Smooth muscle cell (in vitro differentiated cells): ENCODE measurements at regions not wholly inside any gene's neighbourhood (a gene's known extent, or its start where the extent isn't known, plus 50 kb on each side); places are given as distances from the start of the nearest gene placed in this dataset.
"Not testable (repeated sequence)": the region's sequence is repeated elsewhere in the genome, so short reads cannot be mapped to it uniquely, and the experiment has no call there.

Source experiments
- DNase-seq: peaks from one replicate; lab custom pipeline; 2025; ENCODE audit not compliant: unreplicated experiment; lab: John Stamatoyannopoulos, UW
- H2AFZ ChIP-seq: fragments of 200-600 bp; sonication (generic); 2 replicates; pipeline ENCODE4 v1.6.0; 2016; ENCODE audit warnings: antibody characterized with exemption, low read depth, mild to moderate bottlenecking
- H3F3A ChIP-seq: fragments of 200-600 bp; sonication (generic); 2 replicates; pipeline ENCODE4 v1.6.0; 2017; ENCODE audit warnings: antibody characterized with exemption, low read depth
- H3K27ac ChIP-seq: fragments of 200-600 bp; sonication (generic); 2 replicates; pipeline ENCODE4 v1.5.1; 2016; ENCODE audit warnings: low read depth, mild to moderate bottlenecking
- H3K27me3 ChIP-seq: fragments of 200-600 bp; sonication (generic); 2 replicates; pipeline ENCODE4 v1.6.1; 2016; ENCODE audit warnings: low read depth, mild to moderate bottlenecking
- H3K36me3 ChIP-seq: fragments of 200-600 bp; sonication (generic); 2 replicates; pipeline ENCODE4 v1.5.1; 2016; ENCODE audit warnings: low read depth
- H3K4me1 ChIP-seq: fragments of 200-600 bp; sonication (generic); 2 replicates; pipeline ENCODE4 v1.5.1; 2016; ENCODE audit warnings: low read depth
- H3K4me2 ChIP-seq: fragments of 200-600 bp; sonication (generic); 2 replicates; pipeline ENCODE4 v1.6.0; 2016; ENCODE audit warnings: mild to moderate bottlenecking
- H3K4me3 ChIP-seq: fragments of 200-600 bp; sonication (generic); 2 replicates; pipeline ENCODE4 v1.5.1; 2016; ENCODE audit warnings: mild to moderate bottlenecking
- H3K79me2 ChIP-seq: fragments of 200-600 bp; sonication (generic); 2 replicates; pipeline ENCODE4 v1.6.0; 2016; ENCODE audit warnings: low read depth, mild to moderate bottlenecking
- H3K9ac ChIP-seq: fragments of 200-600 bp; sonication (generic); 2 replicates; pipeline ENCODE4 v1.6.0; 2016; ENCODE audit warnings: low read depth
- H3K9me3 ChIP-seq: fragments of 200-600 bp; sonication (generic); replicated peaks from 2 replicates; pipeline ENCODE4 v1.5.1; 2016; ENCODE audit warnings: low read depth
- H4K20me1 ChIP-seq: fragments of 200-600 bp; sonication (generic); 2 replicates; pipeline ENCODE4 v1.6.0; 2016; ENCODE audit warnings: low read depth
- CTCF ChIP-seq: fragments of 200-600 bp; sonication (generic); IDR thresholded peaks from 2 replicates; pipeline ENCODE4 v1.5.1; 2017; ENCODE audit warnings: borderline replicate concordance, mild to moderate bottlenecking, antibody characterized with exemption; ENCODE audit not compliant: insufficient read depth, poor library complexity, severe bottlenecking
- WGBS: methylation state at CpG from one replicate; pipeline ENCODE4 v1.1.7; 2016; ENCODE audit warnings: low lambda C conversion rate; 5-methylcytosine and 5-hydroxymethylcytosine counted together

GRCh38 chr3:34676436-34676835, 878.0 kb downstream of the PDCD6IP start:
- DNase-seq, result no peak
- TF ChIP-seq CTCF, result no peak
- no peak overlapping the region for H3K9ac ChIP-seq

GRCh38 chr3:34678575-34678974, 880.1 kb downstream of the PDCD6IP start:
- Histone ChIP-seq H3K9ac (no peak overlapping the region), H2AFZ (no peak overlapping the region), H3K27me3 (no peaks in the 10 kb centered on the region), H3K4me1 (no peaks in the 10 kb centered on the region), H3F3A (no peaks in the 10 kb centered on the region), H3K27ac (no peak overlapping the region), H3K79me2 (no peaks in the 10 kb centered on the region), H4K20me1 (no peaks in the 10 kb centered on the region), H3K4me2 (no peak overlapping the region), H3K36me3 (no peaks in the 10 kb centered on the region), H3K9me3 (no peaks in the 10 kb centered on the region), H3K4me3 (no peak overlapping the region)
- TF ChIP-seq CTCF, result no peak
- no peak for DNase-seq

More at GRCh38 chr3:34676436-34676835, 878.0 kb downstream of the PDCD6IP start:
- Histone ChIP-seq H3K27ac (no peak overlapping the region), H3F3A (no peaks in the 10 kb centered on the region), H3K4me2 (no peak overlapping the region), H2AFZ (no peak overlapping the region), H3K9me3 (no peaks in the 10 kb centered on the region), H3K4me3 (no peak overlapping the region), H4K20me1 (no peaks in the 10 kb centered on the region), H3K4me1 (no peaks in the 10 kb centered on the region), H3K27me3 (no peaks in the 10 kb centered on the region), H3K79me2 (no peaks in the 10 kb centered on the region), H3K36me3 (no peaks in the 10 kb centered on the region)
- WGBS, result 77% methylated on average over 3 of the region's 3 CpGs

GRCh38 chr3:34679055-34679454, 880.6 kb downstream of the PDCD6IP start:
- not testable (repeated sequence) for H3K79me2 ChIP-seq

GRCh38 chr3:34683851-34684250, 885.4 kb downstream of the PDCD6IP start:
- Histone ChIP-seq H3K4me2 (no peak overlapping the region), H3K36me3 (no peaks in the 10 kb centered on the region), H4K20me1 (no peaks in the 10 kb centered on the region), H3K4me3 (no peak overlapping the region), H3K27ac (no peak overlapping the region), H3K9ac (no peak overlapping the region), H3K27me3 (no peaks in the 10 kb centered on the region), H3K9me3 (no peaks in the 10 kb centered on the region), H3K79me2 (no peaks in the 10 kb centered on the region), H3K4me1 (no peaks in the 10 kb centered on the region), H2AFZ (no peak overlapping the region), H3F3A (no peaks in the 10 kb centered on the region)
- peak; percentile 7 for DNase-seq
- TF ChIP-seq CTCF, result peak; percentile 73
- 39% methylated on average over 4 of the region's 4 CpGs for WGBS

More at GRCh38 chr3:34679055-34679454, 880.6 kb downstream of the PDCD6IP start:
- H3K27me3 ChIP-seq, H3F3A ChIP-seq, H3K9me3 ChIP-seq, H3K4me2 ChIP-seq, H3K4me1 ChIP-seq, H3K36me3 ChIP-seq, H3K27ac ChIP-seq, H3K9ac ChIP-seq, H3K4me3 ChIP-seq, DNase-seq, H2AFZ ChIP-seq, H4K20me1 ChIP-seq: not testable (repeated sequence)
- 87% methylated on average over 1 of the region's 1 CpG for WGBS
